SK-N-MC (cell line): ENCODE measurements at regions not wholly inside any gene's neighbourhood (a gene's known extent, or its start where the extent isn't known, plus 50 kb on each side); places are given as distances from the start of the nearest gene placed in this dataset.

ENCODE experiments used
- EZH2 ChIP-seq: fragments of 200-600 bp; sonication (generic); IDR thresholded peaks from one replicate; pipeline ENCODE4 v1.6.1; 2017; ENCODE audit warnings: antibody characterized with exemption
- FOXP2 ChIP-seq: optimal IDR thresholded peaks from 2 replicates; pipeline ENCODE3; 2011; ENCODE audit warnings: mild to moderate bottlenecking, moderate library complexity; ENCODE audit not compliant: insufficient read depth; ENCODE audit errors: extremely low read length, control extremely low read depth
- POLR2AphosphoS5 ChIP-seq: IDR thresholded peaks from 2 replicates; pipeline ENCODE4 v1.6.1; 2012; ENCODE audit warnings: mild to moderate bottlenecking, low read depth, low read length, borderline replicate concordance

- TF ChIP-seq EZH2 (no peak), POLR2AphosphoS5 (no peak), FOXP2 (no peak)
Observed at GRCh38 chr2:146632707-146633106, 1212.1 kb upstream of the ACVR2A start.
